NCI-H2227 (cell line): ENCODE measurements at regions not wholly inside any gene's neighbourhood (a gene's known extent, or its start where the extent isn't known, plus 50 kb on each side); places are given as distances from the start of the nearest gene placed in this dataset.

Experiments
- DNase-seq: peaks from one replicate; lab custom pipeline; 2025; ENCODE audit not compliant: unreplicated experiment; lab: John Stamatoyannopoulos, UW

DNA sequence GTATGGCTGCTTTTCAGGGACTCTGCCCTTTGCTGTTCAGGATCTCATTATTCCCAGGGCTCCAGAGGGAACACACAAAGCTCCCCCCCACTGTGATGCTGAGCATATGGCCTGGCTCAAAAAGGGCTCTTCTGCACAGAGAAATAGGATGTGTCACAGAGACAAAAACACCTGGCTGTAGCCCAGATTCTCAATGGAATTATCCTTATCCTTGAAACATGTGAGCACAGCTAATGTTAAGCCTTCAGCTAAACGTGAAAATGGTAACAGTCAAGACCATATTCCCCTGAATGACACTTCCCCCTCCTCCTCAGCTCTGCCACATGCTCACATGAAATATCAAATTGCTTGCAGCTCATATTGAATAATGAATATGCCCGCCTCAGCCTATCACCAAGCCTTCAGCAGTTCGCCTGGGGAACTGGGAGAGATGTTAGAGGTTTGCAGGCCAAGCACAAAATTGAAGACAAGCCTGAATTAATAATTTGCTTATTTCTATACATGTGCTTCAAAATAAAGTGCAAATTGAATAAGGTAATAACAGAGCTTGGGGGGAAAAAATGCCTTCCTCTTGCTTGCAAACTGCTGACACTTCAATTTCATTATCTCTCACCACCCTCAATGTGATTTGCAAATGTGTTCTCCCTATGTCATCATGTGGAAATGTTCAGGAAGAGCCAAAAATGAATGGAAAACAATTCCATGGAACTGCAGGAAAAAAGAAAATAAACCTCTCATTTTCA lies 181.0 kb upstream of the HNRNPA3 start:
- DNase-seq, result peak; percentile 74

DNA sequence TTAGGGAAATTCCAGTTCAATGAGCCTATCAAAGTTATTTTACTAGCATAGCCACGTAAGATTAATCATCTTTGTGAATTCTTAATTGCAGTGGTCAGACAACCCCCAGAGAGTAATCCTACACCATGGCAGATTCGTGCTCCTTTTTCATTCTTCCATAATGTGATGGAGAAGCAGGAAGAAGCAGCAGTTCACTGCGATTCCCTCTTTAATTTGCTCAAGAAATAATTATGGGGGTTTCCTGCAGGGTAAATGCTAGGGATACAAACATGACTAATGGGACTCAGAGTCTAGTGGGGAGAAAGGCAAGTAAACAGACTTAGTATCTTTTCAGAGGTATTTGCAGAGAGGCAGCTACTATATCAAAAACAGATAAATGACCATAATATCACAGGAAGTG lies 175.8 kb upstream of the HNRNPA3 start:
- DNase-seq, result peak; percentile 49

DNA sequence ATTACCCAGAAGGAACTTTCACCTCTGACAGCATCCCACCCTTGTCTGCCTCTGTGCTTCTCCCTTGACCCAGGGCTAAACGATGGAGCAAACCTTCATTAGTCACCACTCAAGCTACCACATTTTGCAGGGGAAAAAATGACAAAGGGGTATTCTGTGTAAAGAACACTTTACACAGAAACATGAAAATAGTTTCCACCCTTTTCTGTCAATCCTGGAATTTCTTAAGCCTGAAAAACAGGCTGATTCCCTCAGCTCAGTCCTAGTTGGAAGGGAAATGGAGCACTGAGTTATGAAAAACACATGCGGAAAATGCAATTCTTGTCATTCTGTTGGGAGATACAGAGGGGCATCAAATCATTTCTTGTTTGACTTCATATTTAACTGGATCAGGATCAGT lies 175.0 kb upstream of the HNRNPA3 start:
- no peak for DNase-seq

DNA sequence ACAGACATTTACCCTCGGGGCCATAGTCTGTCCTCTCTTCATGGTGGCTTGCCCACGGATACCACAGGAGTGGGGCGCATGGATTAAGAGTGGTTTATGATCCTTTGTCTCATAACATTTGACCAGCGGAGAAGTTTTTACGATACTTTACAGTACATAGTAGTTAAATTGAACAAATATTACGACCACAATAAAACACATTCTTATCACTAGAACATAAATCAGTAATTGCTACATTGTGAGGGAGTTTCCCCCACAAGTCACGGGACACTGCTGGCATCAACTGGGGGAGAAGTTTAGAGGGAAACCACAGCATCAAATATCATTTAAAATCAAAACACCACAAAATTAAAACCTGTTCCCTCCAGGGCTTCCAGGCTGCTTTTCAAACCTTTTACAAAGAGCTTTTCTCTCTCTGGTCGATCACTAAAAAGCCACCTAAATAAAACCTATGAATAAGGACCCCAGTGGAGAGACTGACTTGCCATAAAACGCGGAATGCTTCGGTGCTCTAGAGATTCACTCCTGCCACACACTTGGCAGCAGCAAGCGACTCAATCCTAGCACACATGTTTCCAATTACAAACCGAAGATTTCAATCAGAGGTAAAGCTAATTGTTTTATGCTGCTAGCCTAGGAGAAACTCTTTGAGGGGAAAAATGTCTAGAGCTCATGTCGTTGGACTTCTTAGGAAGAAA lies 173.7 kb upstream of the HNRNPA3 start:
- no peak for DNase-seq

DNA sequence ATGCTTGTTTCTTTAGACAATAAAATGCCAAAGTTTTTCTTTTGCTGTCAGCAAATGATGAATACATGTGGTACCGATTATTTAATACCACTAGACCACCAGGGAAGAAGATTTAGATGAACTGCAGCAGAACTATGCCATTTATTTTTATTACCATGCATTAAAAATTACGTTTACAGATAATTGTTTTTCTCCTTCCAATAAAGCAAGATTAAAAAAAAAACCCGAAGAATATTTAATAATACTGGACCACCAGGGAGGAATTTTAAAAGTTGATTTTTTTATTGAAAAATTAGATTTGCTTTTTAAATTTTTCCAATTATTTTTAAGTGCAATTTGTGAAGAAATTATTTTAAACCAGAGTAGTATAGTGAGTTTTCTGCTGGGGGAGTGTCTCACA lies 170.3 kb upstream of the HNRNPA3 start:
- no peak for DNase-seq

DNA sequence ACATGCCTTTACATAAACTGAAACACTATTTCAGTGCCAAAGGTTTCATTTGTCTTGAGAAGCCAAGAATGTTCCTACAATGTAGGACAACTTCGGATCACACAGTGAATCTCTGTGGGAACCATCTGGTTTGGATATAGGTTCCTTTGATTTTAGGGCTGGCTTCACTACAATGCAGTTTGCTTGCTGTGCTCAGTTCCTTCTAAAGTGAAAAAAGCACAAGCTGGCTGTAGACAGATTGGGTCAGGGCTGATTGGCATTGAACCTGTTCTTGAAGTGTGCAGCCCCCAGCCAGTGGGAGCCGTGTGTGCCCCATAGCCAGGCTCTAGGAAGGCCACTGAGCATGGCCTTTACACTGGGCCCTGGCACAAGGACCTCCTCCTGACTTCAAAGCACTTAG lies 167.9 kb upstream of the HNRNPA3 start:
- DNase-seq, result no peak

DNA sequence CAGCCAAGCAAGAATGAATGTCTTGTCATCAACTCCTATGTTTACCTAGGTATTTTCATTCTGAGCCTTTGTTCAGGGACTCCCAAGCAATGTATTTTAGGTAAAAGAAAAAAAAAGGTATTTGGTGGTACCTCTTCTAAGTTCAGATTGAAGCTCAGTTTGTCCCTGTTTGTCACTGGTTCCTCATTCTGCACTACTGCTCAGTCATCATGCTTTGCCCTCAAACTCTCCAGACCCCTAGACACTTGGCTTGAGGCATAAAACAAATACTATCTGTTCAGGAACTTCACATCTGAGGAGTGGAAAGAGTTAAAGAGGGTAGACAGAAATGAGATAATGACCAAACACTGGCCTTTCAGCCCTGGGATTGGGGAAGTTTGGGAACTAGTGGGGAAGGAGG lies 163.6 kb upstream of the HNRNPA3 start:
- DNase-seq, result no peak

DNA sequence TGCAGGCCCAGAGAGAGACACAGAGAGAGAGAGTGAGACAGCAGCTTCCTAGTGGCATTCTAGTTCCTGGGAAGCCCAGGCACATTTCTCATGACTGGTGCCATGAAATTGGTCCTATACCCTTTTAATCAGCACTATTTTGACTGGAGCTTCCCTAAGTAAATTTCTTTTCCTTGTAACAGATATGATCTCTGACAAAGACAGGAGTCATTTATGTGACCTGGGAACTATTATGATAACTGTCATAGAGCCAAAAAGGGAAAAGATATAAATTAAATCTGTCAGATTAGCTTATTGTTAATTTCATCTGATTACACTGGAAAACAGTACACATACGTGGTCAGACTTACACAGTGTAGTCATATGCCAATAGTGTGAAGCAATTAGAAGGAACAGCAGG lies 161.3 kb upstream of the HNRNPA3 start:
- no peak for DNase-seq

DNA sequence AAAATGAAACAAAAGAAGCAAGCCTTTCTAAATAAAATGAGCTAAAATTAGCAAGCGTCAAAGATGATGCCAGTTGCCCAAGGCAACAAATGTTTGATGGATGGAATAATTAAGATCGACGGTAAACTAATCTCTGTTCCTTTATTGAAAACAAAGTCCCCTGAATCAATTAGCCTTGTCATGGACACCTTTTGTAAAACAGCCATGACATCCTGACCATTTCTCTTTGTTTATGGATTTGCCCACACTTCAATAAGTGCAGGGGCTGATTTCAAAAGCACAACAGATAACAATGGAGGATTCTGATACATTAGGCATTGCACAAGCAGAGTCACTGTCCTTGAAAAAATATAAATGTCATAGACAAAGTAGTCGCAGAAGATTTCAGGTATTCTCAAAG lies 160.1 kb upstream of the HNRNPA3 start:
- DNase-seq, result no peak

DNA sequence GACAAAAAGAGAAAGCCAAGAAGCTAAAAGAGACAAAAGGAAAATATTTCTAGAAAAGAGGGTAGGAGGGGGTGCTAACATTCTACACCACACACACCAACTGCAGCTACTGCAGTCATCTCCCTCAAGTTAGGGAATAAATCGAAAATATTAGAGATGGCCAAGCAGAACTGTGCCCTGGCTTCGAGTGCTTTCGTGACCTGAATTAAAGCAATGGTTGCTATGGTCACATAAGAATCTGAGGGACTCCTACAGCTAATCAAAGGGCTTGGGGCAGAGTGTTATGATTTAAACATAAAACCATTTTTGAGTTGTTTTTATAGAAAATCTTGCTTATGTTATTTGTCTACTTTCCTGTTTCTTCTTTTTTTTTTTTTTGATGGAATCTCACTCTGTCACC lies 159.6 kb upstream of the HNRNPA3 start:
- no peak for DNase-seq

DNA sequence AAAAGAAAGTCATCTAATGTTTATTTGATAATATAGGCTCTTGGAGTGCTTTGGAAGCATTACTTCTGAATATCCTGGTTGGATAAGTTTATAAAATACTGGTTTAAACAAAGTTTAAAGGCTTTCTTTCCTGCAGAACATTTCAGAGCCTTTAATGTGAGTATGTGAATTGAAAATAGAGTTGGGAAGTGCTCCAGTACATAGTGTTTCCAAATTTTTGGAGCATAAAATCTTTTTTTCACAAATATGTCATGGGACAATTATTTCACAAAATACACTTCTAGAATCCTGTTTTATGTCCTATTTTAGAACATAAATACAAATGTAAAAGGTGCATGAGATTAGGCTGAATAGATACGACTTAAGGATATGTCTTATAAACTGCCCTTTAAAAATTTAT lies 158.9 kb upstream of the HNRNPA3 start:
- DNase-seq, result no peak

DNA sequence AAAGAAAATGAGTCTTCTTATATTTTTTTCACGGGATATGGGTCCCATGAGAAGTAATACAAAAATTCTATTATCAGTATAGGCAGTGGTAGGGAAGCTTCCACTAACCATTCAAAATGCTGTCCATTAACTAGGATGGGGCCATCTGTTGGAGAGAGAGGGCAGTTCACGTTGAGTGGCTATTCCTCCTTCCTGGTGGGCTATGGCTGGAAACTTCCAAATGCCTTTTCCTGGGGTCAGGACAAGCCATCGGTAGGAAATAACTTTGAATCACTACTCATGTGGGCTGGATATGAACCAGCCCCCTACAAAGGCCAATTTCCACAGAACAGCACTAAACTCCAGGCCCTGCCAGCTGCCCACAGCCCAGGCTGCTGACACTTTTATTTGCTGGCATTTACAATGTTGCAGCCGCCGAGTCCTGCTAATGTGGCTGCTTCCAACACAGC lies 156.1 kb upstream of the HNRNPA3 start:
- peak; percentile 34 for DNase-seq

DNA sequence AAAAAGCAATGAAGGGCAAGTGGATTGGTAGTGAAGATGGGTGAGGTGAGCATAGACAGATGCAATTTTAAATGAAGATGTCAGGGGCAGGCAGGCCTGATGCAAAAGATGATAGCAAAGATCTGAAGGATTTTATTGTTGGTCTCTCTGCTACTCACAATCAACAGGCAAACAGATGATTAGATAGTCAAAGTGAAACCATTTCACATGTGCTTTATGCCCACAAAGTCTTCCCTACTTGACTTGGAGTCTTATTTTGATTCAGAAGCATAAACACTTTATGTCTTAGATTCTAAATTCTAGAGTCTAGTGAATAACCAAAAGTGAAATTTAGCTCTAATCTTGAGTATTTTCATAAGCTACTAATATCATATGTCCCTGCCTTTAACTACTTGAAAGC lies 153.8 kb upstream of the HNRNPA3 start:
- DNase-seq, result no peak

DNA sequence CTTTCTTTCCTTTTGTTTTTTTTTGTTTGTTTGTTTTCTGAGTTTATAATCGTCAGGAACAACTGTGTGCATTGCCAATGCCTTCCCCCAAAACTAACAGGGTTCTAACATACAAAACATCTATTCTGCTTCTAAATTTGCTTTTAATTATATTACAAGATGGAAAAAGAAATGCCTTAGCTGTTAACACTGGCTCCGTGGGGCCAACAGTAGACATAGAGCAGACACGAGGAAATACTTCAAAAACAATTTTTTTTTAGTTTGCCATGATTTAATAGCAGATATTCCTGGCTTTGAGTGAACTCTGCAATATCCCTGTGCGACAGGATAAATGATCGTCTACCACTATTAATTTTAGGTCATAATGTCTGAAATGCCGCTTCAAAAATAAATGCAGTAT lies 153.3 kb upstream of the HNRNPA3 start:
- DNase-seq, result no peak

DNA sequence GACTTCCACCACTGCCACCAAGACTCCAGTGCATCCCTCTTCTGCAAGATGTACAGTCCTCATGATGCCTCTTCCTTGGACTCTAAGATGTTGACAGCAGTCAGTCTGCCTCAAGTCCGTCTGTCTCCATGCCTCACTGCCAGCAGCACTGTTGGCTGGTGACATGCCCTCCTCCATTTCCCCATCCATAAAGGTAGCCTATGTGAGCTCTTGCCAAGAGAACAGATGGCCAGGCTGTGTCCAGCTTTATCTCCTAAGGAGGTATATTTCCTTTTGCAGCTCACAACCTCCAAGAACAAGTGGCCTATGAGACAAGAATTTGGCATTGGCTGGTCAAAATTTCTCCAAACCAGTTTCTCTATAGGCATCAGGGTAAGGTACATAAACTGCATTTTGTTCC lies 149.3 kb upstream of the HNRNPA3 start:
- DNase-seq, result no peak

DNA sequence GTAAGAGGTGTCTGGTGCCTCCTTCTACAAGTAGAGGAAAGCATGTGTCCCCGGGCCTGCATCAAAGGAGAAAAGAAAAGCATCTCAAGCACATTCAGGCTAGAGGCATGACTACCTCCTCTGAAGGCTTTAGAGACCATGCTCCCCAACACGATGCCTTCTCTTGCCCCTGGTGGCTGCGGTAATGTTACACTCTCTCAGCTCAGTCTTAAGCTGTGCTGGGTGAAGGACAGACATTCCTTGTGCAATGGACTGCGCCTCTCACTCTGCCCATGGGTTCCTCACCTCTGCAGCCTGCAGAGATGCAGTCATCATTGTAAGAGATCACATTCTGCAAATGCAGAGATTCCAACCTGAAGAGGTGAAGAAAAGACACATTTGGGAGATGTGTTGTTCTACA lies 148.2 kb upstream of the HNRNPA3 start:
- DNase-seq, result no peak

DNA sequence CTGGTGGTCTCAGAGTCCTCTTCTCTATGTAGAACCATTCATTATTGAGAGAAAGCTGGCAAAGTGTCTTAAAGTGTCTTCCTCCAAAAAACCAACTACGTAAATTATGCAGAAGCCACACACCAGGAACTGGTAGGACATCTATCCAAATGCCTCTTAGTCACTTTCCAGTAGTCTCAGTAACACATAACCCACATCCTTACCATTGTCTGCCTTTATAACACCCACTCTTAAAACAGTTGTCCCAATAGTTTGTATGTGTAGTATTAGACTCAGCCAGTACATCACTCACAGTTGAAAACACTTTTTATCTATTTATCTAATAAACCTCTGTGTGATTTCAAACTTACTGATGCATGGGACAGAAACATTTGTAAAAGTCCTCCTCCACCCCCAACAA lies 143.6 kb upstream of the HNRNPA3 start:
- DNase-seq, result no peak

DNA sequence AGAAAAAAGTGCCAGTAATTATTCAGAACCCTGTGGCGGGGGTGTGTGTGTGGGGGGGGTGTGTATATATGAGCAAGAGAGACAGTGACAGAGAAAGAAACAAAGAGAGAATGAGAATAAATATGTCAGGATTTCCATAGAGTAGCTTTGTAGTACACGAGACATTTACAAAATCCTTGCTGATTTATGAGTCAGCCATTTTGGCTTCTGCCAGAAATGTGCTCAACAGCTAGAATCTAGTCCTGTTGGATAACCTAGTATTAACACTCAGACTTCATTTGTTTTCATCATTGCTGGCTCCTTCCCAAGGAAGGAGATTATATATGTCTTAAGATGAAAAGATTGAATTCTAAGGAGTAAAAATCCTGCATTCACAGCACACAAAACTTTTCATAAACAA lies 140.5 kb upstream of the HNRNPA3 start:
- DNase-seq, result no peak

DNA sequence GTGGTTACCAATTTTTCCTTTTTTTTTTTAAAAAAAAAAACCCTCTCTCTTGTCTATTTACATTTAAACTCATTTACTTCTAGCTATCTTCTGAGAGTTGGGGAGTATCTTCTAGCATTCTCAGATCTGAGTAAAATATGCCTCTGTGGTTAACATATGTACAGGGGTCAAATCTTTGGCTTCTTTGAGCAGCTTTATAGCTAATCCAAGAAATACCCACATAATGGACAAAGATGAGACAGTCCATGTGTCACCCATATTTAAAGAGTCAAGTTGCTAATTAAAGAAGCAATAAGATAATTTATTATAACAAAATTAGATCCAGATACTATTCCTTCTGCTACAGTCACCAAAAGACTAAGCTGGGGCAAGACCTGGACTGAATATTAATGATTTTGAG lies 139.0 kb upstream of the HNRNPA3 start:
- DNase-seq, result no peak

DNA sequence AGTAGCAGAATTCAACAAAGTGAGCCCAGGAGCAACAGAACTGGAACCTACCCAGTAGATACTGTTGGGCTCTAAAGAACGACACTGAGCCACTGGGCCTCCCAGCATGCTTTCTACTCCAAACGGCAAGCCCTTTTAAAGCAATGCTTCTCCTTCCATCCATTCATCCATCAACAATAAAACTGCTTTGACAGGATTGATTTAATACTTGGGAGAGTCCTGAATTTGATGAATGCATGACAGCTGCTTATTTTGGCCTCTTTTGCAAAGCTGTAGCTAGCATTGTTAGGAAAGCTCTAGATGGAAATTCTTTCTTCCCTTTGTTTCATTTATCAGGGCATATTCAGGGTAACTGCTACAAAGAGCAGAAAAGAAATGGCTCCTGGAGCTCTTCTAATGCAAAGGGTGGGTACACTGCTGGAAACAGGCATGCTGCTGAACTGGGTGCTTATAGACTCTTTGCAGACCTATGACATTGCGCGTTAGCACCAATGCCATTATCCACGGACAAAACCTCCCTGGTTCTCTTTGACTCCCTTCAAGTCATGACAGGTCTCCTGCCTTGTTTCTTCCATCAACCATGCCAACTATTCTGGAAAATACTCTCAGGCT lies 138.4 kb upstream of the HNRNPA3 start:
- DNase-seq, result peak; percentile 52

DNA sequence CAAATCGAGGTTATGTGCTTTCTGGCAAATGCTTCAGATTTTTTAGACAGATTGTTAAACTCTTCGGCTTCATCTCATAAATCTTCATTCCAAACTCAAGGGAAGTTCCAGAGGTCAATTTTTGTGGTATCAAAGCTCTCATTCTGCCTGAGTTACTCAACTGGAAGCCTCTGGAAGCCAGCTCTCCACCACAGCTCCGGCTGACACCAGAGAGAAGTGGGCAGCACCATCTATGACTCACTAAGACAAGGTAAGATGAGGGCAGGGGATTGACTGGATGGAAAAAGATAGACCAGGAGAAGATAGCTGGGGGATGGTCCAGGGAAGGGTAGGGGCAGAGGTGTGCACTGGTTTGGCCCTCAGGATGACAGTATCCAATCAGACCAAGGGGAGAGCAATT lies 137.3 kb upstream of the HNRNPA3 start:
- DNase-seq, result no peak

DNA sequence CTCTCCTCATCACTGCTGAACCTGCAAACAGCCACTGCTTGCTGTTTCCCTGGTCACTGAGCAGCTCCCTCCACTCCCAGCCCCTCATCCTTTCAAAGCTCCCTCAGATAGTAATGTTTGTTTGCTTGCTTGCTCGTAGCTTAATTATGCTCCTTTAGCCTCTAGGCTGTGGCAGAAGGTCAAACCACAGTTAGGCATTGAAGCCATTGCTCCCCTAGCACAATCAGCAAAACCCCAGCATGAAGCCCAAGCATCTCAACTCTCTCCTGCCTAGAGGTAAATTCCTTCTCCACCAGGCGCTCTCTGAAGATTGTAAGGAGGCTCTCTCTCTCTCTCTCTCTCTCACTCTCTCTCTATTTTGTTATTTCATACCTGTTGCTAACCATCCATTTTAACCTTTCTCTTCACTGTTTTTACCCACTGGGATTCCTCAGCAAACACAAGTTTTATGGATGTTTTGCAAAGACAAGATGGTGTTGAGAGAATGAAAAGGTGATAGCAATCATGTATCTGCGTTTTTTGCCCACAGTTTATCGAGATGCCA lies 135.9 kb upstream of the HNRNPA3 start:
- peak; percentile 13 for DNase-seq
